Endothelial cell of umbilical vein (primary cell): ENCODE measurements at regions not wholly inside any gene's neighbourhood (a gene's known extent, or its start where the extent isn't known, plus 50 kb on each side); places are given as distances from the start of the nearest gene placed in this dataset.

Source experiments
- BruUV-seq: library from RNA; stranded (reverse); fragments of 400-500 nt; replicated peaks from 2 replicates; lab custom pipeline; 2021; lab: Mats Ljungman, UMichigan
- CTCF ChIA-PET: fragments of 300-600, 350-600 bp; sonication (Branson Sonifier 250); formaldehyde crosslinking; loops from one replicate; lab custom pipeline; 2021; ENCODE audit warnings: antibody characterized with exemption, inconsistent platforms; lab: Charles Lee
- POLR2A ChIA-PET: fragments of 300-600, 350-600 bp; sonication (Branson Sonifier 250); formaldehyde crosslinking; loops from one replicate; lab custom pipeline; 2021; ENCODE audit warnings: antibody characterized with exemption, inconsistent platforms; lab: Charles Lee
- DNase-seq: peaks from one replicate; pipeline ENCODE4 v3.0.0-alpha.2; 2011; ENCODE audit warnings: low read depth, low spot score
- FAIRE-seq: peaks from 2 replicates; lab custom pipeline; 2011; peaks lifted over from hg19 to GRCh38; lab: Jason Lieb, UNC
- H2AFZ ChIP-seq: 2 replicates; pipeline ENCODE4 v1.6.0; 2012; ENCODE audit warnings: low read depth, low read length, control low read depth, inconsistent platforms
- H3K27ac ChIP-seq: 2 replicates; pipeline ENCODE4 v1.5.1; 2011; ENCODE audit warnings: low read depth, mild to moderate bottlenecking, control low read depth, low read length, moderate library complexity; ENCODE audit not compliant: insufficient read depth
- H3K27me3 ChIP-seq, 2 experiments: 2 replicates each; pipeline versions ENCODE4 v1.6.0 to v1.6.1; 2011; ENCODE audit warnings: low read length in 2 of 2, mixed read lengths in 1 of 2; ENCODE audit not compliant: control insufficient read depth in 2 of 2, insufficient read depth in 2 of 2
- H3K36me3 ChIP-seq, 2 experiments: 2 replicates in 1 of 2; 3 replicates in 1 of 2; pipeline ENCODE4 v1.5.1; 2011; ENCODE audit warnings: low read length in 2 of 2, mild to moderate bottlenecking in 1 of 2, moderate library complexity in 1 of 2; ENCODE audit not compliant: control insufficient read depth in 2 of 2, insufficient read depth in 2 of 2; ENCODE audit errors: extremely low read depth in 1 of 2
- H3K4me1 ChIP-seq: 3 replicates; pipeline ENCODE4 v1.5.1; 2011; ENCODE audit warnings: mild to moderate bottlenecking, low read length; ENCODE audit not compliant: control insufficient read depth, insufficient read depth; ENCODE audit errors: extremely low read depth
- H3K4me2 ChIP-seq: 2 replicates; pipeline ENCODE4 v1.6.1; 2011; ENCODE audit warnings: low read length, control low read depth, mixed read lengths; ENCODE audit not compliant: insufficient read depth
- H3K4me3 ChIP-seq, 3 experiments: fragments of 200-600 bp in 1 of 3; sonication (generic), shearing (Covaris generic) in 1 of 3; replicated peaks in 1 of 3; 2 replicates each; pipeline ENCODE4 v1.5.1; 2011 to 2016; ENCODE audit warnings: control low read depth in 3 of 3, low read length in 3 of 3, mild to moderate bottlenecking in 2 of 3, inconsistent platforms in 1 of 3, low read depth in 1 of 3, moderate library complexity in 1 of 3; ENCODE audit not compliant: insufficient read depth in 1 of 3
- H3K79me2 ChIP-seq: 2 replicates; pipeline ENCODE4 v1.6.0; 2012; ENCODE audit warnings: low read length, inconsistent platforms; ENCODE audit not compliant: control insufficient read depth, insufficient read depth
- H3K9ac ChIP-seq: replicated peaks from 2 replicates; pipeline ENCODE3; 2011; ENCODE audit warnings: low read length, control low read depth; ENCODE audit not compliant: insufficient read depth; ENCODE audit errors: extremely low read depth
- H3K9me1 ChIP-seq: replicated peaks from 3 replicates; pipeline ENCODE4 v1.6.0; 2011; ENCODE audit warnings: mild to moderate bottlenecking, low read length; ENCODE audit not compliant: control insufficient read depth, insufficient read depth; ENCODE audit errors: extremely low read depth
- H3K9me3 ChIP-seq: replicated peaks from 2 replicates; pipeline ENCODE4 v1.5.1; 2012; ENCODE audit warnings: low read length, inconsistent platforms; ENCODE audit not compliant: control insufficient read depth, insufficient read depth
- H4K20me1 ChIP-seq: replicated peaks from 2 replicates; pipeline ENCODE3; 2011; ENCODE audit warnings: mild to moderate bottlenecking, low read length; ENCODE audit not compliant: control insufficient read depth, insufficient read depth; ENCODE audit errors: extremely low read depth
- CTCF ChIP-seq, 2 donors: IDR thresholded peaks; 1 replicate in 1 of 2; 2 replicates in 1 of 2; pipeline ENCODE4 v1.5.1; 2011; ENCODE audit warnings: low read length in 2 of 2, mild to moderate bottlenecking in 2 of 2, moderate library complexity in 2 of 2, control low read depth in 1 of 2, inconsistent platforms in 1 of 2, low read depth in 1 of 2; ENCODE audit not compliant: insufficient read depth in 1 of 2; ENCODE audit errors: extremely low read depth in 1 of 2
- EZH2 ChIP-seq: IDR thresholded peaks from 2 replicates; pipeline ENCODE4 v1.6.1; 2012; ENCODE audit warnings: borderline replicate concordance, low read depth, mild to moderate bottlenecking, moderate library complexity, low read length, inconsistent platforms; ENCODE audit not compliant: severe bottlenecking
- FOS ChIP-seq: IDR thresholded peaks from 2 replicates; pipeline ENCODE4 v1.6.1; 2011; ENCODE audit warnings: mild to moderate bottlenecking, low read length, moderate library complexity, borderline replicate concordance; ENCODE audit not compliant: insufficient read depth
- GATA2 ChIP-seq: IDR thresholded peaks from 2 replicates; pipeline ENCODE4 v1.7.0; 2011; ENCODE audit warnings: low read depth, mild to moderate bottlenecking, moderate library complexity, mixed read lengths, low read length; ENCODE audit not compliant: insufficient read length, insufficient read depth
- JUN ChIP-seq: IDR thresholded peaks from 2 replicates; pipeline ENCODE4 v1.6.1; 2011; ENCODE audit warnings: borderline replicate concordance, low read depth; ENCODE audit not compliant: insufficient read length, insufficient read depth
- MAX ChIP-seq: IDR thresholded peaks from 2 replicates; pipeline ENCODE4 v1.6.1; 2011; ENCODE audit not compliant: insufficient read depth, insufficient read length
- MYC ChIP-seq: IDR thresholded peaks from one replicate; pipeline ENCODE4 v1.6.1; 2011; ENCODE audit warnings: mild to moderate bottlenecking, low read depth, low read length
- POLR2A ChIP-seq: IDR thresholded peaks from 2 replicates; pipeline ENCODE4 v1.6.1; 2012; ENCODE audit warnings: low read depth, mild to moderate bottlenecking, control low read depth, low read length
- POLR2AphosphoS5 ChIP-seq: IDR thresholded peaks from 2 replicates; pipeline ENCODE4 v1.6.1; 2012; ENCODE audit warnings: low read depth, mild to moderate bottlenecking, control low read depth, low read length, moderate library complexity; ENCODE audit not compliant: insufficient read depth
- dilution Hi-C: fragments of 300-500 bp; cut with MboI; formaldehyde crosslinking; loops from one replicate; pipeline ENCODE4 v1.15.0; 2019; ENCODE audit warnings: low sequenced_read_pairs; ENCODE audit not compliant: extremely low pct_ligation_motif_present
- intact Hi-C: fragments of 100-400 bp; cut with micrococcal nuclease; formaldehyde crosslinking; loops from one replicate; pipeline ENCODE4 v1.10.0; 2022

GRCh38 chr14:78023112-78023511 is 147.1 kb upstream of the NRXN3 start:
- dilution Hi-C loops (no loop called here), intact Hi-C loops (loop anchor here (5.0 kb wide), 1 partner anchor 734 kb away; no protein-coding TSS in a partner anchor)
- H3K4me3 ChIP-seq: no peak overlapping the region
- no peak overlapping the region for H3K4me2 ChIP-seq
- no peaks in the 10 kb centered on the region for H3K79me2 ChIP-seq
- no peaks in the 10 kb centered on the region for H3K36me3 ChIP-seq
- H3K9me1 ChIP-seq: no peaks in the 10 kb centered on the region
- no peak overlapping the region for H2AFZ ChIP-seq
- no peak for TF ChIP-seq GATA2
- no peaks in the 10 kb centered on the region for H3K9me3 ChIP-seq
- POLR2A ChIA-PET: no interaction called here
- no peak for FAIRE-seq
- no peak overlapping the region for H3K9ac ChIP-seq
- H4K20me1 ChIP-seq: no peaks in the 10 kb centered on the region
- no peaks in the 10 kb centered on the region for H3K27me3 ChIP-seq
- BruUV-seq: no TSS peak
- H3K27ac ChIP-seq: no peak overlapping the region
- CTCF ChIA-PET: interaction anchor here (2.3 to 2.9 kb wide), 2 partner anchors 544 to 574 kb away, joined by 26 to 37 read pairs; no protein-coding TSS in a partner anchor
- H3K4me1 ChIP-seq: no peaks in the 10 kb centered on the region
- no peak for DNase-seq

GRCh38 chr14:78028471-78028870 is 141.7 kb upstream of the NRXN3 start:
- H3K27ac ChIP-seq: no peak overlapping the region
- FAIRE-seq: no peak
- ChIA-PET POLR2A (no interaction called here), CTCF (no interaction called here)
- no peak for DNase-seq
- H3K9me3 ChIP-seq: no peaks in the 10 kb centered on the region
- TF ChIP-seq MAX (no peak), CTCF (IDR thresholded peaks at IDR 0.05; ENCODE audit: extremely low read depth in 1 of 2, insufficient read depth in 1 of 2, low read depth in 1 of 2, low read length in 2 of 2) (no peak), FOS (no peak), EZH2 (no peak), MYC (no peak), POLR2AphosphoS5 (no peak), JUN (no peak), GATA2 (no peak), POLR2A (no peak)
- BruUV-seq: no TSS peak
- H2AFZ ChIP-seq: no peak overlapping the region
- H3K79me2 ChIP-seq: no peaks in the 10 kb centered on the region
- dilution Hi-C loops: no loop called here
- H3K4me2 ChIP-seq: no peak overlapping the region
- no peaks in the 10 kb centered on the region for H4K20me1 ChIP-seq
- H3K9ac ChIP-seq: no peak overlapping the region
- no peaks in the 10 kb centered on the region for H3K4me1 ChIP-seq
- no peak overlapping the region for H3K4me3 ChIP-seq
- no peaks in the 10 kb centered on the region for H3K9me1 ChIP-seq
- no peaks in the 10 kb centered on the region for H3K27me3 ChIP-seq
- no peaks in the 10 kb centered on the region for H3K36me3 ChIP-seq
- intact Hi-C loops: no loop called here
